Brain microvascular endothelial cell (primary cell): ENCODE measurements at regions not wholly inside any gene's neighbourhood (a gene's known extent, or its start where the extent isn't known, plus 50 kb on each side); places are given as distances from the start of the nearest gene placed in this dataset.

Source experiments
- DNase-seq: peaks from one replicate; pipeline ENCODE4 v3.0.0-alpha.2; 2020
- H3K27ac ChIP-seq: fragments of 250-450 bp; sonication (Bioruptor Pico); 2 replicates; pipeline ENCODE4 v1.5.1; 2020; ENCODE audit warnings: mild to moderate bottlenecking, moderate library complexity
- H3K27me3 ChIP-seq: fragments of 250-450 bp; sonication (Bioruptor Pico); replicated peaks from 2 replicates; pipeline ENCODE4 v1.5.1; 2020; ENCODE audit warnings: mild to moderate bottlenecking
- H3K36me3 ChIP-seq: fragments of 250-450 bp; sonication (Bioruptor Pico); replicated peaks from 2 replicates; pipeline ENCODE4 v1.5.1; 2020; ENCODE audit warnings: mild to moderate bottlenecking
- H3K4me3 ChIP-seq: 2 replicates; pipeline ENCODE4 v1.5.1; 2011; ENCODE audit warnings: low read depth, mild to moderate bottlenecking, control low read depth, low read length, moderate library complexity
- CTCF ChIP-seq: IDR thresholded peaks from 2 replicates; pipeline ENCODE4 v1.5.1; 2011; ENCODE audit warnings: low read depth, mild to moderate bottlenecking, moderate library complexity, low read length, control low read depth, inconsistent platforms; ENCODE audit errors: missing control alignments
- in situ Hi-C: cut with HindIII; loops from 2 replicates; pipeline ENCODE4 v1.10.0; 2017; ENCODE audit warnings: low sequenced_read_pairs, low pct_ligation_motif_present

GRCh38 chr4:149986917-149987316, 91.3 kb upstream of the DCLK2 start:
- in situ Hi-C loops: no loop called here
- H3K27me3 ChIP-seq: no peaks in the 10 kb centered on the region
- no peak for DNase-seq
- H3K4me3 ChIP-seq: no peak overlapping the region
- H3K36me3 ChIP-seq: no peaks in the 10 kb centered on the region
- H3K27ac ChIP-seq: no peak overlapping the region
- no peak for TF ChIP-seq CTCF

- Histone ChIP-seq H3K4me3 (no peak overlapping the region), H3K27ac (no peak overlapping the region), H3K36me3 (no peaks in the 10 kb centered on the region), H3K27me3 (no peaks in the 10 kb centered on the region)
- in situ Hi-C loops: no loop called here
- no peak for DNase-seq
- TF ChIP-seq CTCF: no peak
Measured at GRCh38 chr4:149987330-149988086, 90.7 kb upstream of the DCLK2 start.

- no peak for DNase-seq
- Histone ChIP-seq H3K4me3 (no peak overlapping the region), H3K27ac (no peak overlapping the region), H3K27me3 (no peaks in the 10 kb centered on the region), H3K36me3 (no peaks in the 10 kb centered on the region)
- in situ Hi-C loops: no loop called here
- no peak for TF ChIP-seq CTCF
Measured at GRCh38 chr4:149988087-149988410, 90.2 kb upstream of the DCLK2 start.

GRCh38 chr4:149993030-149993429, 85.2 kb upstream of the DCLK2 start:
- no peak overlapping the region for H3K4me3 ChIP-seq
- in situ Hi-C loops: no loop called here
- H3K27ac ChIP-seq: no peak overlapping the region
- no peaks in the 10 kb centered on the region for H3K27me3 ChIP-seq
- no peak for DNase-seq
- TF ChIP-seq CTCF: no peak
- H3K36me3 ChIP-seq: no peaks in the 10 kb centered on the region

GRCh38 chr4:149995134-149995756, 83.0 kb upstream of the DCLK2 start:
- Histone ChIP-seq H3K4me3 (no peak overlapping the region), H3K27me3 (no peaks in the 10 kb centered on the region), H3K36me3 (no peaks in the 10 kb centered on the region), H3K27ac (no peak overlapping the region)
- in situ Hi-C loops: no loop called here
- no peak for TF ChIP-seq CTCF
- DNase-seq: no peak
